ENCODE measurements at regions not wholly inside any gene's neighbourhood (a gene's known extent, or its start where the extent isn't known, plus 50 kb on each side); places are given as distances from the start of the nearest gene placed in this dataset.
"Not testable (repeated sequence)": the region's sequence is repeated elsewhere in the genome, so short reads cannot be mapped to it uniquely, and the experiment has no call there.

DNA sequence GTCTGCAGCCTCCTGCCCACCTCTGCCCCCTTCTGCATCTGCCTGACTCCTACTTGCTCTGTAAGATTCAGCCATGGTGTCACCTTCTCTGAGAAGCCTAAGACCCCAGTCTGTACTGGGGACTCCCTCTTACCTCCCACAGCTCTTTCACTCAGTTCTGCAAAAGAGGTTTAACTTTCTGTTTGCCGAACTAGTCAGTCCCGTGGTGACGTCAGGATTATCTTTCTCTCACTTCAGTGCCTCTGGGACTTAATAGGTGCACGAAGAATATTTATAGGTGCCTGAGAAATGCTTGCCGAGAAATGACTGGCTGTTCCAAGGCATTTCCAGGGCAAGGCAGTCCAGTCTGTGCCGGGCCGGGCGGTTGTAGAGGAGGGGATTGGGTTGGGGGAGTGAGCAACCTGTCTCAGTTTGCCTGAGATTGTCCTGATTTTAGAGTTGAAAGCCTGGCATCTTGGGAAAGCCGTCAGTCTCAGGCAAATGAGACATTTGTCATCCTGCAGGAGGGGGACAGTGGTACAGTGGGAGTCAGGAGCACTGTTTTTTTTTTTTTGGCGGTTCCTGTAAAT lies 227.5 kb upstream of the NPVF start:
- DNase-seq: no peak

DNA sequence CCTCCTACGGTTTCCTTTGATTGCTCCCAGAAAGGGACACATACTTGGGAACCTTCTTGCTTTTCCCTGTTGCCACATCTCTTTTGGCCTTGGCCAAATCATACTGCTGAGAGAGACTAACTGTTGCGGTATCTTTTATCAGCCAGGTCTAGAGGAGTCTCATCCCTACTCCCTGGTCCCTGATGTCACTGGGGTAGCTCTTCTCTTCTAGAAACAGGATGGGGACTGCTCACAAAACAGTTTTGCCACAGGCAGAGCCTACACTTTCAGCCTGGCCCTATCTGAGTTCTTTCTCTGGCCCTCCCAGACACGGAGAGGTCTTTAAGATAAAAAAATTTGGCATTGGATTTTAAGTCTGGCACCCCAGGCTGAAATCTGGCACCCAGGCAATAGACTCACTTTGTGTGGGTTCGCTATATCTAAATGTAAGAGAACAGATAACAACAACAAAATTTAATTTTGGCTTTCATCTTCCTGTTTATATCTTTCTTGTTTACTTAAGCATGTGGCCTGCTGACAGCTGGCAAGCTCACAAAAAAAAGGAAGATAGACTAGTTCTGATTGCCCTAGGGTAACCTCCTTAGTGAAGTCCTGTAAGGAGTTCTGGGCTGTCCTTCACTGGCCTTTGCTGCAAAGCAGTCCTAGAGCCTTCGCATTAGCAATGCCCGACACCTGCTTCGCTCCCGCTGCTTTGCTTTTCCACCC lies 228.3 kb upstream of the NPVF start:
- no peak for DNase-seq

GRCh38 chr7:25459057-25459456 lies 230.8 kb upstream of the NPVF start:
- no peak for DNase-seq

DNA sequence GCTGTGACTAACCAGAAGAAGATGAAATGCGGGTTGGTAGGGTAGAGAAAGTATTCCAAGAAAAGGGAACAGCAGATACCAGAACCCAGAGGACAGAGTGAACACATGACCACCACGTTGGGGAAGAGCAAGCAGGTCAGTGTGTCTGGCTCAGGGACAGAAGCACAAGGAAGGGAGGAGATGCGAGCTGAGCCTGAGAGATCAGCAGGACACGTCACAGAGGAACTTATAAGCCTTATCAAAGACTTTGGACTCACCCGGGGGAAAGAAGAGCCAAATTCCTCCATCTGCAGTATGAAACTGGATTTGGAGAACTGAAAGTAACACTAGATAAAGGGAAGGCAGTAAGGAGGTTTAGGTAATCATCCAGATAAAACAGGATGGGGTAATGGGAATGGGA lies 232.1 kb upstream of the NPVF start:
- DNase-seq: no peak

DNA sequence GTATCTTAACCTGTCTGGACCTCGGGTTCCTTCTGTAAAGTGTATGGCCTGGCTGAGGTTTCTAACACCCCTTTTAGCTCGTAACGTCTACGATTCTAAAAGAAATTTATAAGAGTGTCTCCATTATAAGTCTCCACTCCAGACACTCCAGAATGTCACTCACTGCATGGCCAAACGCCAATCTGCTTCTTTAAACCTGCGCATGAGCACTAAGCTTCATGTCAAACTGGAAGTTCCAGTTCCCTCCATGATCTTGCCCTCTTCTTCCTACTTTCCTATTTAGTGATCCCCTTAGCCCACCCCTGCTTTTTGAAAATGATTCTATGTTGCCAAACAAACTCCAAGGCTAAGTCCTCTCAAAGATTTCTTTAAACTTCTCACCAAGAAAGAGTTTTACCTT lies 241.4 kb upstream of the NPVF start:
- no peak for DNase-seq

DNA sequence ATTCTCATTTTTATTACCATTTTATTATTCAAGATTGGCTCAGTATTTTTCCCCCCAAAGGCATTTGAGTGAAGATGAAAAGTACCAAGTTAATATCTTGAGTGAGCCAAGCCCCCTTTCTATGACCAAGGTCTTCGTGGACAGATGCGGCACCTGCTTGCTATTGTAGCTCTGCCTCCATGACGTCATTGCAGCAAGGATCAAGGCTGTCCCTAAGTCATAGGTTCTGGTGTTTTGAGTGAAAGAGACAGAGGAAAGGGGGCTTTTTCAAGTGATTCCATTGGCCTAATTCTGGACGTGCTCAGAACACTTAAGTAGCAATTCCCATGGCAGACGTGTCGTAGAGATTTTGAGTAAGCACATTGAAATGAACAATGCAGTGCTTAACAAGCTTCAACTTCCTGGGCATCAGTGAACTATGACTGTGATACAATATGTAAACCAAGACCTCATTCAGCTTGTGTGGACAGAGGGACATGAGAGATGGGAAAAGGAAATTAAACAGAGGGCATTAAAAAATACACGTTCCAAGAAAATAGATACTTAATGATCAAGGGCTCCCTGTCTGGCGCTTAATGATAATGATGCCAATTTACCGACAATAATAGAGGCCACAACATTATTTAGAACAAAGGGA lies 248.7 kb upstream of the NPVF start:
- no peak for DNase-seq

DNA sequence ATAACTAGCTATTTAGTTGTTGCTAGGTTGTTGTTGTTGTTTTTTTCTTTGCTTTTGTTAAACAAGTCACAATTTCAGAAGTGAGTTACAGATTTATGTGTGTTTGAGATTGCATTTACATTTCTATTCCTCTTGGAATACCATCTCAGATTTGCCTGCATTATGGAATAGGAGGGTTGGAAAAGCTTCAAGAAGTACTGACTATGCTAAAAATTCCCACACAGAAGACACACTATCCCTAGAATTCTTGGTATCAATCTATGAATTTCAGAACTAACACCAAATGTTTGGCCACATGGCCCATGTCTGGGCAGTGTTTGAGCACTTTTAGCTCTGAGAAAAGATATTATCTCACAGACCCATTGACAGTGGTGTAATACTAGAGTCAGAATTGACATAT lies 249.9 kb upstream of the NPVF start:
- DNase-seq: not testable (repeated sequence)

GRCh38 chr7:25478925-25479324 lies 250.6 kb upstream of the NPVF start:
- DNase-seq: no peak

DNA sequence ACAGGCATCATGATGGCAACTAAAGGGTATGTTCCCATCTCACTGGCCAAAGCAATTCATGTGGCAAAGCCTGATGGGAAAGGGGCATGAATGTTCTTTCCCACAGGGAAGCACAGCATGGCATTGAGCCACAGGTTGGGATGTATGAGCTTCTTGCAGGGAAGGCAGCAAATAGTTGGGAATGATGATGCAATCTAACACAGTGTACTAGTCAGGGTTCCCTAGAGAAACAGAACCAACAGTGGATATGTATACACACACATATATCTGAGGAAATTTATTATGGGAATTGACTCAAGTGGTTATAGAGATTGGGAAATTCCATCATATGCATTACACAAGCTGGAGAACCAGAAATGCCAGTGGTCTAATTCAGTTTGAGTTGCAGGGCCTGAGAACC lies 253.6 kb upstream of the NPVF start:
- DNase-seq: no peak

- no peak for DNase-seq
Measured at GRCh38 chr7:25482631-25483030, 254.3 kb upstream of the NPVF start.

GRCh38 chr7:25485026-25485425 lies 256.7 kb upstream of the NPVF start:
- no peak for DNase-seq

- DNase-seq: no peak
Measured at GRCh38 chr7:25486656-25487055, 258.4 kb upstream of the NPVF start.

- no peak for DNase-seq
Measured at GRCh38 chr7:25493805-25494366, 265.6 kb upstream of the NPVF start.

DNA sequence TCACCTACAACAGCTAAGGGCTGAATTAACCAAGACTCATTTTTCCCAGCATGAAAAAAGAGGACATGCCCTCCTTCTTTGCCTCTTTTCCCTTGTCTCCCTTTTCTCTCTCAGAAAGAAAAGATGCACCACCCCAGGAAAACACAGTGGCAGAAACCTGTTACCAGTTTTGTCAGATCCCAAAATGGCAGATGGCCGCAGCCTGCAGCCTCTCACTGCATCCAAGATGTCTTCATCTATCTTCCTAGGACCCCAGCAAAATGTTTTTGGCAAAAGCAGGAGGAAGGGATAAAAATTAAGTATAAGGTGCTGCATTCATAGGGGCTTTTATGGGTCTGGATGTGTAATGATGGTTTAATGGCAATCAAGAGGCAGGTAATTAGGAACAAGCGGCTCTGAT lies 266.6 kb upstream of the NPVF start:
- DNase-seq: no peak

DNA sequence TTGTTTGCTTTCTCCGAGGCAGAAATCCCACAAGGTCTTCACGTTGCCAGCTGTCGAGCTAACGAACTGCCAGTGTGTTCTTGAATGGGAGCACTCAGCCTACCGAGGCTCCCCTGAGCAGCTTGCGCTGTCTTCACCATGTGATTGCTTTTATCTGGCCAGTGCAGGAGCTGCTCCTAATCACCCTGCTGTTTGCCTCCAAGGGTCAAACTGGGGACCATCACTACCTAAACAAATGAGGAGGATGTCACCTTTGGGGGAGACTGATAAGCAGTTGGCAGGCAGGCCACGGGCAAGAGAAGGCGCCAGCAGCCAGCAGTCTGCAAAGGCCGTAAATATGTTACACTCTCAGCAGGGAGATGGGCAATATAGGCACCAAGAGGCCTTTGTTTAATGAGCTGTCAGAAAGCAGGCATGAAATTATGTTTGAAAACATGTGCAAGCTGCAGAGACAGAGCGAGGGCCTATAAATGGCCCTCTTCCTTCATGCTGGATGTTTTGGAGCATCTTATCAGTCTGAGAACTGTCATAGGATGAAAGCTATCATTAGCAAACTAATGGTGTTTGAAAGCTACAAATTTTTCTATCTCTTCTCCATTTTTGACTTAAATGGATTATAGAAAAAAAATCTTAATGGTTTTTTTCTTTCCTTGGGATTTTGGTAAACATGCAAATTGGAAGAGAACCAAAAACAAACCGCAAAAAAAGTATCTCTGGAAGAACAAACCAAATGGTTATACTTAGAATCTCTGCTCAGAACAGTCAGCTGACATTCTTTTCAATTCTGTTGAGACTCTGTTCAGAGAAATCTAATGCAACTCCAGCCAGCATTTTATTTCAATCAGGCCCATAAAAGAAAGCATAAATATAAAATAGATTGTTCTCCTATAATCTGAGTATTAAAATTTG lies 267.3 kb upstream of the NPVF start:
- no peak for DNase-seq

- peak; percentile 17 for DNase-seq
Measured at GRCh38 chr7:25496476-25497368, 268.4 kb upstream of the NPVF start.

GRCh38 chr7:25500393-25500921 lies 272.2 kb upstream of the NPVF start:
- DNase-seq: no peak

GRCh38 chr7:25503306-25503705 lies 275.0 kb upstream of the NPVF start:
- peak; percentile 47 for DNase-seq

DNA sequence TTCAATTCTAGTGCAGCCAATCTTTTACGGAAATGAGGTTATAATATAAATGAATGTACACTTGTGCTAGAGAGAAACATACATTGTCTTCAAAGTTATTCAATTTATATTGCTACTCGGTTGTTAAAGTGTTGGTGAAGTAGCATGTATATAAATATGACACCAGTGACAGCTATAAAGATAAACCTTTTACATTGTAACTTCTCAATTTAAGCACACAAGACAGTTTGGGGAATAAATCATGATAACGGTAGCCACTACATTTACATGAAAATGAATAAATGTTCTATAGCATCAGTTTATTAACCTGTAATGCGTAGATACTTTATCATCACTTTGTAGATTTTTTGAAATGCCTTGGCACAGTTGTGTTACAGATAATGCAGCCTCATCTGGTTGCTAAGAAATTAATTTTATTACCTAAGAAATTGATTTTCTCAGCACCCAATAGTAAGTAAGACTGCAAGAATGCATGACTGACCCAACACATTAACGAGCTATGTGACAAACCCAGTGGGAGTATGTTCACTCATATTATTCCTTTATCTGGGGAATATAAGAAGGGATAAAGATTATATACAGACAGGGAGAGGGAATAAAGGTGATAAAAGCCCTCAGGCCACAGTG lies 283.9 kb upstream of the NPVF start:
- no peak for DNase-seq

GRCh38 chr7:25515633-25516275 lies 287.5 kb upstream of the NPVF start:
- no peak for DNase-seq

GRCh38 chr7:25517906-25518305 lies 289.6 kb upstream of the NPVF start:
- no peak for DNase-seq
